ENCODE measurements at regions not wholly inside any gene's neighbourhood (a gene's known extent, or its start where the extent isn't known, plus 50 kb on each side); places are given as distances from the start of the nearest gene placed in this dataset.

- no peak for TF ChIP-seq TAF1 (IDR thresholded peaks at IDR 0.05; ENCODE audit: borderline replicate concordance, low read depth, low read length)
- no peak for TF ChIP-seq POLR2A (IDR thresholded peaks at IDR 0.05; ENCODE audit: low read depth, low read length)
These were observed 74.0 kb upstream of the PHF21B start for GRCh38 chr22:45083659-45084305.

Measured in GM12892 (cell line).